SK-MEL-5 (cell line): ENCODE measurements at regions not wholly inside any gene's neighbourhood (a gene's known extent, or its start where the extent isn't known, plus 50 kb on each side); places are given as distances from the start of the nearest gene placed in this dataset.
"Not testable (repeated sequence)": the region's sequence is repeated elsewhere in the genome, so short reads cannot be mapped to it uniquely, and the experiment has no call there.

Experiments
- DNase-seq: peaks from one replicate; pipeline ENCODE4 v3.0.0-alpha.2; 2016; ENCODE audit warnings: low read depth, low spot score
- in situ Hi-C: cut with HindIII; loops from 2 replicates; pipeline ENCODE4 v1.10.0; 2016; ENCODE audit warnings: low sequenced_read_pairs, high pct_unique_total_duplicates, low pct_unique_long_range_greater_than_20kb

DNA sequence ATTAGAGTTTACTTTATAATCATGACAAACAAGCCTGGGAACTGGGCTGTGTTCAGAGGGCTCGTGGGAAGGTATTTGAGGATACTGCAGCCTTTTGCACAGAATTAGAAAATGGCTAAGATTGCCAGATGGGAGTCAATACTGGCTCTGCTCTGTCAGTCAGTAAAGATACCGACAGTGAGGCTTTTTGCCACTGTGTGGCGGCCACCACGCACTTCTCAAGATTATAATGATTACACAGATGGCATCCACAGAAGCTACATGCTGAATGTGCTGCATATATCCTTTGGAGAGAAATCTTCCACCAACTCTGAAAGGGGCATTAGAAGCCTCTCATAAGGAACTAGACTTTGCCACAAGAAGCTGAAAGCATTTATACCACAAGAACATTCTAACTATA lies 213.4 kb upstream of the PTBP2 start:
- DNase-seq, result peak; percentile 4
- in situ Hi-C loops, result no loop called here

DNA sequence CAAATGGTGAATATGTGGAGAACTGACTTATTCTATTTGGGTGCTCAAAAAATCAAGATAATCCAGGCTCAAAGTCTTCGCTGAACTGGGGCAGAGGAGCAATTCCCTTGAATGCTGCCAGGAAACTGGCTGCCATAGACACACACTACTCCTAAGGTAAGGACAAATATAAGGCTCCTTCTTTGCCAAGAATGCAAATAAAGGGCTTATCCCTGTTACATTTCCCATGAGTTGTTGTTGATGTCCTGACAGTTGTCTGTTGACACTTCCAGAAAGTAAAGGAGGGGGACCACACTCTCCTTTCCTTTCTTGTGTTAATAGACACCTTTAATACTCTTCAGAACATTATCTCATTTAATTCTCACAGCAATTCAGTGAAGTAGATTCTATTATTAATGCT lies 212.2 kb upstream of the PTBP2 start:
- in situ Hi-C loops, result no loop called here
- no peak for DNase-seq

DNA sequence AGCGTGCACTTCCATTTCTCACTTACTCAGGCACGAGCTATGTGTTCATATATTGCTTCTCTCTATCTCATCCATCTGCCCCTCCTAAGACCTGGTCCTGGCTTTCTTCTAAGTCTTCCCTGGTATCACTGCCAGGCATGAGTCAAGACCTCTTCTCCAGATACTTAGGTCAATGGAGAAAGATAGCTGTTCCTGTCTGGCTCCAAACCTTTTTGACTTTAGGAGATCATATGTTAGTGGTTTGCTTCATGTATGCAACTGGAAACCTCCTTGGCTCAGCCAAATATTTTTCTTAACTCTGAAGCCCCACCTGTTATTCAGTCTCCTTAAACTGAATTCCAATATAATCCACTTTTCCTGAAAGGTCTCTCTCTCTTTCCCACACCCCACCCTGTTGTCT lies 211.6 kb upstream of the PTBP2 start:
- in situ Hi-C loops, result no loop called here
- DNase-seq, result no peak

DNA sequence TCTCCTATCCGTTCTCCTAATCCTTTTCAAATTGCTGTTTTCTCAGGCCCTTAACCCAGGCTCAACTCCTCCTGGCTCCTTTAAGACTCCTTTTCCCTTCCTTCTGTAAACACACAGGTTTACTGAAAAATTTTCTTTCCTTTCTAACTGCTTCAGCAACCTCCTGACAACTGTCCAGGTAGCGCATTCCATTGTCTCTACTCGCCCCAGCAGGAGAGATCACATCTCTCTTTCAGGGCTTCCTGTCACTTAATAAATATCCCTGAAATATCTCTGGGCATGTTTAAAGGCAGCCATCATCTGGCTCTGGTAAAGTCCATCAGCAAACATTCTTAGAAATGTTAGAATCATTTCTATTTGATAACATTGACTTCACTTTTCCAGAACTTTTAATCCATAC lies 211.2 kb upstream of the PTBP2 start:
- no peak for DNase-seq
- in situ Hi-C loops, result no loop called here

DNA sequence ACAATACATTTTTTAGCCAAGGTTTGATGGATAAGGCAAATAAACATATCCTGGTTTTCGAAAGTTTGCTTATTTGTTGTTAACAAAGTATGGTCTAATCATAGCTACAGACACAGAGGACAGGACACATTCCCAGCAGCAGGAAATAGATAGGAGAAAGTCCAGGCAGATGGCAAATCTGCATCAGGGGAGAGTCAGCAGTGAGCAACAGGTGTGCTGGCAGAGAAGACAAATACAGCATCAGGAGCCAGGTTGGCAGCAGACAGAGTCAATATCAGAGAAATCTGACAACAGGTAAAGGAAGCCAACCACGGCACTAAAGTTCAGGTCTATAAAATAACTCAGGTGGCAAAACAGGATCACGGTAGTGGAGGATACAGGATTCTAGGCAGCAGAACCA lies 210.7 kb upstream of the PTBP2 start:
- DNase-seq, result no peak
- in situ Hi-C loops, result no loop called here

DNA sequence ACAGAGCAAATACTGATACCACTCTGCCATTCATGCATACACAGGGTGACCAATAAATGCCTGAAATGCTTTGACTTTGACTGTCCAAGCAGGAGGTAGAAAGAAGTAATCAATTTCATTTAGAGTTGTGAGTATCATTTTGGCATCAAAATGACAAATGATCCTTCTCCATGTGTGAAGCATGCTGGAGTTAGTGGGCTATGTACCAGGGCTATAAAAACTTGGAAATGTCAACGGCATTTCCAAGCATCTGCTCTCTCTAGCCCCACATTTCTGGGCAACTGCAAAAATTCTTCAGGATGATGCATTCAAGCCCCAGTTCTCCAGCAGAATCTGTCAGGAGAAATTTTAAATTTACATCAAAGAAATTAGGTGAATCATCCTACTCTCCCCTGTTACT lies 208.4 kb upstream of the PTBP2 start:
- in situ Hi-C loops, result no loop called here
- no peak for DNase-seq

GRCh38 chr1:96515430-96515829 lies 206.2 kb upstream of the PTBP2 start:
- in situ Hi-C loops, result no loop called here
- DNase-seq, result no peak

DNA sequence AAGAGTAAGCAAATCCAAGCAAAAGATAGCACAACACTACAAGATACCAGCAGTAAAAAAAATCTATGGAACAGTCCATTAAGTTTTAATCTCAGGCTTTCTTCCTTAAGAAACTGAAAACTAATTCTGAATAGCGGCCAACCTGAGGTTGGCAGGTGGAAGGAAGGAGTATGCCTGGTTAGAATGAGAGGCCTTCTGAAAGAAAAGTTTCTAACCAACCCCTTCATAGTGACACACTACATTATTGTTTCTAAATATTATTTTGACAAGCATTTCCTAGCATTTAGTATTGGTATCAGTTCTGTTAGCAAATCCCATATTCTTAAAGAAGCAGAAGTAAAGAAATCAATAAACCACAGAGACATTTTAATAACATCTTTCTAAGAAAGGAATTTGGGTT lies 205.7 kb upstream of the PTBP2 start:
- no peak for DNase-seq
- in situ Hi-C loops, result no loop called here

- DNase-seq, result no peak
- in situ Hi-C loops, result no loop called here
These were observed 201.6 kb upstream of the PTBP2 start for GRCh38 chr1:96519851-96520578.

DNA sequence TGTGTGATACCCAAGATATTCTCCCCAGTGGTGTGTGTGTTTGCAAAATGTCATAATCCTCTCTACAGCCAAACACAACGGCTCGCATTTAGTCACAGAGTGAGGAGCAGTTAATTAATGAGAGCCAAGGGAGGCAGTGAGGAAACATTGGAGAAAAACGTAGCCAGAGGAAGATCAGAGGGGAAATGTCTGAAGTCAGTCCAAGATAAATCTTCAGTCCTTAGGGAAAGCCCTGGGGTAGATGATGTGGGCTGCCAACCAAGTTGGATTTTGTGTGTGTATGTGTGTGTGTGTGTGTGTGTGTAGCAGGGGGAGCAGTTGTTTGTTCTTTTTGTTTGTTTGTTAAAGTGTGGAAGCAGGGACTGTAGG lies 201.0 kb upstream of the PTBP2 start:
- DNase-seq, result no peak
- in situ Hi-C loops, result no loop called here

DNA sequence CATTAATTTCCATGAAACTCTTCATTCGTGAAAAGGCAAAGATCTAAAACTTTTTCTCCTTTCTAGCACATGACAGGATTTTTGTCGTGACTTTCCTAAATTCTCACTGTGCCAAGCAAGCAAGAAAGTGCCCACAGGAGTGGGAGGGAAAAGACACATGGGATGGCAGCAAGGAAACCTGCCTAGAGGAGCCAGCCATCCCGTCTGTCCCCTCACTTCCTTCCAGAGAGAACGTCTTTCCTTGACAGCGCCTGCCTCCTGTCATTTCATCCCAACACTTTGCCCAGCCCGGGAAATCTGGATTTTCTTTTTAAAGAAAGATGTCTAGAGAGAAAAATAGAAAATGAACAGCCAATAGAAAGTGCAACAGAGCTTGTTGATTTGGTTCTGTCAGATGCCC lies 200.6 kb upstream of the PTBP2 start:
- no peak for DNase-seq
- in situ Hi-C loops, result no loop called here

DNA sequence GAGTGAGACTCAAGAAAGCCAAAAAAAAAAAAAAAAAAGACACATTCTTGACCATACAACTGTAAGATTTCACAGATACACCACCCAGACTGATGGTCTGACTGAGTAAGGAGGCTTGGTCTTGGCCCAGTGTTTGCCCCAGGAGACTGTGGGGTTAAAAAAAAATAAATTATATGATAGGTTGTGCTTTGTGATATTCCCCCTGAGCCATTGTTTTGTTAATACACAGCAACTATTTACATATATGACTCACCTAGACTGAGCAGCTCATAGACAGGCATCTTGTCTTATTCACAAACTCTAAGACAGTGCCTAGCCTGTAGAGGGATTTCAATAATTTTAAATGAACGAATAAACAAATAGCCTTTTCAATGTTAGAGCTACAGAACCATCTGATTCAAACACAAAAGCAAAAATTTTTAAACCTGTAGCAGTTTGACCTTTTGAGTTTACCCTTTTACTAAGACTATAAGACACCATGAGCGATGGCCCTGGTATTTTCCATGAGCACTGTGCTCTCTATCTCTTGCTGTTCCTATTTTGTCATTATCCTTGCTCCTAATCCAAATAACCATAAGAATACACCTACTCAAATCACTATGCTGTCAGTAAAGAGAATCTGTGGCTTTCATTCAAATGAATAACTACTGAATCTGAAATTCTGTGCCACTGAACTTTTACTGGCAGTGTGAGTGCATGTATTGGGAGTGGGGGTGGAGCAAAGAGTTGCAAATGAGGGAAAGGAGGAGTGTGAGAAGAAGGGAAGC lies 199.4 kb upstream of the PTBP2 start:
- in situ Hi-C loops, result no loop called here
- no peak for DNase-seq

DNA sequence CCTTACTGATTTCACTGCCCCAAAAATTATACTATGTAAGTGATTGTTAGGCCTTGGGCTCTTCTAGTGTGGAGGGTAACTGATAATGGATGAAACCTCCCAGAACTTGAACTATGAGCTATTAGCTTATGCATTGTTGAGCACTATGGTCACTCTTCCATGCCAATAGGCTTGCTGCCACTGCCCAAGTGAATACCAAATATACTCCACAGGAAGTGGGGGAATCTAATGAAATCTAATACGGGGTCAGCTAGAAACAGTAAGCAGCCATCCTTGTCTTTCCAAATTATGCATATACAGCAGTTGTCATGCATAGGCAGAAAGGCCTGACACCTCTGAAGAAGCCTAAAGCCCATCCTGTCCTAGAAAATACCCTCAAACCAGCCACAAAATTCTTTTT lies 198.7 kb upstream of the PTBP2 start:
- no peak for DNase-seq

DNA sequence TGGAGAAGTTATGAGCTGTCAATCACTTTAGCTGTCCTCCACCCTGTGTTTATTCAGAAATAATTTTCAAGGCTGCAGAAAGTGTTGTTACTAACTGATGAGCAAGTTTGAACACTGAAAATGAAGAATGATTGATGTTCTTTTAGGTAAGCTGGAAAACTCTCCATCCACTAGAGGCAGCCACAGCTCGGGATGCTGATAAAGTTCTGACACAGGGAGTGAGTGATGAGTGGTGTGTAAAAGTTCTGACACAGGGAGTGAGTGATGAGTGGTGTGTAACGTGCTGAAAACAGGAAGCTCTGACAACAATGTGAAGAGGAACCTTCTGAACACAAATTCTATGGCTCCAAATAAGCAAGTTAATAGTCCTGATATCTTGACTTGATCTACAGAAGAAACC lies 197.5 kb upstream of the PTBP2 start:
- in situ Hi-C loops, result no loop called here
- peak; percentile 7 for DNase-seq

More for the DNA sequence above, 198.7 kb upstream of the PTBP2 start:
- in situ Hi-C loops, result no loop called here

- in situ Hi-C loops, result no loop called here
These were observed 195.7 kb upstream of the PTBP2 start for GRCh38 chr1:96525657-96526557.

DNA sequence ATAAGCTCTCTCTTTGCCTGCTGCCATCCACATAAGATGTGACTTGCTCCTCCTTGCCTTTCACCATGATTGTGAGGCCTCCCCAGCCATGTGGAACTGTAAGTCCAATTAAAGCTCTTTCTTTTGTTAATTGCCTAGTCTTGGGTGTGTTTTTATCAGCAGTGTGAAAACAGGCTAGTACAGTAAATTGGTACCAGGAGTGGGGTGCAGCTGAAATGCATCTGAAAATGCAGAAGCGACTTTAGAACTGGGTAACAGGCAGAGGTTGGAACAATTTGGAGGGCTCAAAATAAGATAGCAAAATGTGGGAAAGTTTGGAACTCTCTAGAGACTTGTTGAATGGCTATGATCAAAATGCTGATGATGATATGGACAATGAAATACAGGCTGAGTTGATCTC lies 192.9 kb upstream of the PTBP2 start:
- DNase-seq, in situ Hi-C loops: not testable (repeated sequence)

More at GRCh38 chr1:96525657-96526557, 195.7 kb upstream of the PTBP2 start:
- no peak for DNase-seq

DNA sequence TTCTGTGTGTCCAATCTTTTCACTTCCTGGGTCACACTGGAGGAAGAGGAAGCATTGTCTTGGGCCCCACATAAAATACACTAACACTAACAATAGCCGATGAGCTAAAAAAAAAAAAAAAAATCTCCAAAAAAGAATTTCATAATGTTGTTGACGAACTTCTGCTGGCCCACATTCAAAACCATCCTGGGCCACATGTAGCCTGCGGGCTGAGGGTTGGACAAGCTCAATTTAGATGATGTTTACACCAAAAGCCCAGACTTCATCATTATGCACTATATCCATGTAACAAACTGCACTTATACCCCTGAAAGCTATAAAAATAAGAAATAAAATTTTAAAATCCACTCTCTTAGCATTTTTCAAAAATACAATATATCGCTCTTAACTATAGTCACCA lies 187.8 kb upstream of the PTBP2 start:
- no peak for DNase-seq
- in situ Hi-C loops, result no loop called here

GRCh38 chr1:96536581-96536980 lies 185.0 kb upstream of the PTBP2 start:
- in situ Hi-C loops, result no loop called here
- DNase-seq, result no peak
